SU-DHL-6 (cell line): ENCODE measurements at regions not wholly inside any gene's neighbourhood (a gene's known extent, or its start where the extent isn't known, plus 50 kb on each side); places are given as distances from the start of the nearest gene placed in this dataset.

ENCODE experiments used
- H2AFZ ChIP-seq: fragments of 200-600 bp; sonication (generic); 2 replicates; pipeline ENCODE4 v1.6.1; 2014; ENCODE audit warnings: low read depth, mild to moderate bottlenecking, moderate library complexity, mixed read lengths, antibody characterized with exemption, low read length; ENCODE audit not compliant: severe bottlenecking
- H3F3A ChIP-seq: fragments of 200-600 bp; shearing (Covaris generic); 2 replicates; pipeline ENCODE4 v1.6.0; 2016; ENCODE audit warnings: antibody characterized with exemption, mild to moderate bottlenecking; ENCODE audit not compliant: insufficient read depth
- H3K27ac ChIP-seq: fragments of 200-600 bp; sonication (generic); 2 replicates; pipeline ENCODE4 v1.5.1; 2016; ENCODE audit warnings: low read depth, mild to moderate bottlenecking, low read length, moderate library complexity, mixed read lengths
- H3K27me3 ChIP-seq: fragments of 200-600 bp; sonication (generic), shearing (Covaris generic); 2 replicates; pipeline ENCODE4 v1.6.0; 2014; ENCODE audit warnings: mild to moderate bottlenecking, low read length
- H3K36me3 ChIP-seq: fragments of 200-600 bp; sonication (generic); 2 replicates; pipeline ENCODE4 v1.6.1; 2014; ENCODE audit warnings: mild to moderate bottlenecking, low read length, mixed read lengths
- H3K4me2 ChIP-seq: fragments of 300-600, 200-600 bp; shearing (Covaris generic), sonication (generic); 2 replicates; pipeline ENCODE4 v1.6.0; 2014; ENCODE audit warnings: low read length, low read depth, mild to moderate bottlenecking; ENCODE audit not compliant: poor library complexity, severe bottlenecking
- H3K4me3 ChIP-seq: fragments of 200-600 bp; sonication (generic); 2 replicates; pipeline ENCODE4 v1.5.1; 2014; ENCODE audit warnings: antibody characterized with exemption, low read length, mild to moderate bottlenecking, mixed read lengths; ENCODE audit not compliant: insufficient read depth, poor library complexity, severe bottlenecking
- H3K79me2 ChIP-seq: fragments of 200-600 bp; sonication (generic); 2 replicates; pipeline ENCODE4 v1.6.1; 2014; ENCODE audit warnings: mild to moderate bottlenecking, low read length, moderate library complexity; ENCODE audit not compliant: insufficient read depth
- H3K9ac ChIP-seq: fragments of 200-600 bp; sonication (generic); 2 replicates; pipeline ENCODE4 v1.7.0; 2014; ENCODE audit warnings: mild to moderate bottlenecking, low read length
- H3K9me2 ChIP-seq: fragments of 200-600 bp; sonication (generic); replicated peaks from 2 replicates; pipeline ENCODE4 v1.6.1; 2014; ENCODE audit warnings: low read length; ENCODE audit not compliant: insufficient read depth
- H3K9me3 ChIP-seq: fragments of 200-600 bp; sonication (generic); 2 replicates; pipeline ENCODE4 v1.6.1; 2014; ENCODE audit warnings: low read length, mixed read lengths; ENCODE audit not compliant: insufficient read depth
- H4K20me1 ChIP-seq: fragments of 200-600 bp; sonication (generic); 2 replicates; pipeline ENCODE4 v1.6.1; 2014; ENCODE audit warnings: low read depth, mild to moderate bottlenecking, antibody characterized with exemption, low read length, moderate library complexity, mixed read lengths
- CTCF ChIP-seq: fragments of 200-600 bp; sonication (generic); IDR thresholded peaks from one replicate; pipeline ENCODE4 v1.5.1; 2017; ENCODE audit warnings: antibody characterized with exemption, mild to moderate bottlenecking, low read length, moderate library complexity; ENCODE audit not compliant: insufficient read depth, poor library complexity, severe bottlenecking
- EZH2phosphoT487 ChIP-seq: fragments of 200-600 bp; sonication (generic), shearing (Covaris generic); conservative IDR thresholded peaks from 2 replicates; pipeline ENCODE4 v1.6.1; 2018; ENCODE audit warnings: mild to moderate bottlenecking, antibody characterized with exemption, low read length, moderate library complexity, mixed read lengths

GRCh38 chr18:42179542-42180121, 224.6 kb downstream of the PIK3C3 start:
- Histone ChIP-seq H3K36me3 (no peaks in the 10 kb centered on the region), H3K27ac (no peak overlapping the region), H3K4me3 (no peak overlapping the region), H3K9me2 (no peaks in the 10 kb centered on the region), H2AFZ (no peak overlapping the region), H4K20me1 (no peaks in the 10 kb centered on the region), H3K79me2 (no peaks in the 10 kb centered on the region), H3K4me2 (no peak overlapping the region), H3F3A (no peaks in the 10 kb centered on the region), H3K9ac (no peak overlapping the region), H3K27me3 (no peaks in the 10 kb centered on the region), H3K9me3 (no peaks in the 10 kb centered on the region)
- no peak for TF ChIP-seq CTCF
- no peak for TF ChIP-seq EZH2phosphoT487

- TF ChIP-seq CTCF (no peak), EZH2phosphoT487 (no peak)
- Histone ChIP-seq H3K27ac (no peak overlapping the region), H3K4me2 (no peak overlapping the region), H3K4me3 (no peak overlapping the region), H3K9me3 (no peaks in the 10 kb centered on the region), H3K9ac (no peak overlapping the region), H3F3A (no peaks in the 10 kb centered on the region), H3K79me2 (no peaks in the 10 kb centered on the region), H3K27me3 (no peaks in the 10 kb centered on the region), H3K9me2 (no peaks in the 10 kb centered on the region; the same call in 1 of the 2 replicates), H4K20me1 (no peaks in the 10 kb centered on the region), H3K36me3 (no peaks in the 10 kb centered on the region), H2AFZ (no peak overlapping the region)
Measured at GRCh38 chr18:42181474-42181873, 226.4 kb downstream of the PIK3C3 start.

- Histone ChIP-seq H3K9ac (no peak overlapping the region), H3K9me2 (no peaks in the 10 kb centered on the region; the same call in 1 of the 2 replicates), H2AFZ (no peak overlapping the region), H3K4me3 (no peak overlapping the region), H3F3A (no peaks in the 10 kb centered on the region), H3K9me3 (no peaks in the 10 kb centered on the region), H3K79me2 (no peaks in the 10 kb centered on the region), H4K20me1 (no peaks in the 10 kb centered on the region), H3K4me2 (no peak overlapping the region), H3K27me3 (no peaks in the 10 kb centered on the region), H3K27ac (no peak overlapping the region), H3K36me3 (no peaks in the 10 kb centered on the region)
- no peak for TF ChIP-seq CTCF
- no peak for TF ChIP-seq EZH2phosphoT487
Measured at GRCh38 chr18:42182728-42183700, 228.0 kb downstream of the PIK3C3 start.
